CD4-positive, alpha-beta T cell treated with Interleukin-4 for 4 hours (primary cell): ENCODE measurements at regions not wholly inside any gene's neighbourhood (a gene's known extent, or its start where the extent isn't known, plus 50 kb on each side); places are given as distances from the start of the nearest gene placed in this dataset.

Experiments used
- DNase-seq: peaks from one replicate; pipeline ENCODE4 v3.0.0-alpha.2; 2020

GRCh38 chr5:3654515-3654914 is 58.9 kb downstream of the IRX1 start:
- DNase-seq, result no peak

- no peak for DNase-seq
Measured at GRCh38 chr5:3656803-3657202, 61.2 kb downstream of the IRX1 start.

- no peak for DNase-seq
Measured at GRCh38 chr5:3657364-3658022, 61.9 kb downstream of the IRX1 start.

- no peak for DNase-seq
Measured at GRCh38 chr5:3658929-3659328, 63.3 kb downstream of the IRX1 start.

- no peak for DNase-seq
Measured at GRCh38 chr5:3659907-3660306, 64.3 kb downstream of the IRX1 start.

GRCh38 chr5:3660630-3661029 is 65.0 kb downstream of the IRX1 start:
- no peak for DNase-seq

- DNase-seq, result no peak
Measured at GRCh38 chr5:3661755-3662296, 66.2 kb downstream of the IRX1 start.

- no peak for DNase-seq
Measured at GRCh38 chr5:3662344-3662743, 66.7 kb downstream of the IRX1 start.

GRCh38 chr5:3671337-3671736 is 75.7 kb downstream of the IRX1 start:
- DNase-seq, result no peak

GRCh38 chr5:3678801-3679200 is 83.2 kb downstream of the IRX1 start:
- DNase-seq, result no peak

GRCh38 chr5:3680821-3681220 is 85.2 kb downstream of the IRX1 start:
- DNase-seq, result no peak

- DNase-seq, result no peak
Measured at GRCh38 chr5:3684118-3684517, 88.5 kb downstream of the IRX1 start.

- DNase-seq, result no peak
Measured at GRCh38 chr5:3684771-3685354, 89.2 kb downstream of the IRX1 start.

GRCh38 chr5:3694819-3695218 is 99.2 kb downstream of the IRX1 start:
- no peak for DNase-seq

- no peak for DNase-seq
Measured at GRCh38 chr5:3695818-3696217, 100.2 kb downstream of the IRX1 start.

GRCh38 chr5:3698412-3698811 is 102.8 kb downstream of the IRX1 start:
- no peak for DNase-seq

- DNase-seq, result no peak
Measured at GRCh38 chr5:3701694-3702093, 106.1 kb downstream of the IRX1 start.

GRCh38 chr5:3704661-3705060 is 109.0 kb downstream of the IRX1 start:
- no peak for DNase-seq

- no peak for DNase-seq
Measured at GRCh38 chr5:3709068-3709716, 113.6 kb downstream of the IRX1 start.

GRCh38 chr5:3709717-3710348 is 114.2 kb downstream of the IRX1 start:
- DNase-seq, result no peak

- no peak for DNase-seq
Measured at GRCh38 chr5:3715062-3715461, 119.4 kb downstream of the IRX1 start.

GRCh38 chr5:3729631-3730030 is 134.0 kb downstream of the IRX1 start:
- no peak for DNase-seq

GRCh38 chr5:3734632-3735031 is 139.0 kb downstream of the IRX1 start:
- DNase-seq, result no peak

- no peak for DNase-seq
Measured at GRCh38 chr5:3736466-3736865, 140.8 kb downstream of the IRX1 start.
